Esophagus squamous epithelium (tissue), 4 donors: ENCODE measurements at regions not wholly inside any gene's neighbourhood (a gene's known extent, or its start where the extent isn't known, plus 50 kb on each side); places are given as distances from the start of the nearest gene placed in this dataset.

Experiments
- CTCF ChIP-seq, 6 experiments: fragments of 450-650 bp in 4 of 6; fragments of 200-600 bp in 2 of 6; sonication (generic) in 2 of 6; IDR thresholded peaks; one replicate each; pipeline ENCODE4 v1.5.1; 2016 to 2019; ENCODE audit warnings: antibody characterized with exemption in 6 of 6, mild to moderate bottlenecking in 4 of 6, moderate library complexity in 4 of 6
- POLR2A ChIP-seq, 4 donors: fragments of 450-650 bp; IDR thresholded peaks; one replicate each; pipeline ENCODE4 v1.6.1; 2017; ENCODE audit warnings: antibody characterized with exemption in 4 of 4, mild to moderate bottlenecking in 4 of 4, moderate library complexity in 3 of 4

DNA sequence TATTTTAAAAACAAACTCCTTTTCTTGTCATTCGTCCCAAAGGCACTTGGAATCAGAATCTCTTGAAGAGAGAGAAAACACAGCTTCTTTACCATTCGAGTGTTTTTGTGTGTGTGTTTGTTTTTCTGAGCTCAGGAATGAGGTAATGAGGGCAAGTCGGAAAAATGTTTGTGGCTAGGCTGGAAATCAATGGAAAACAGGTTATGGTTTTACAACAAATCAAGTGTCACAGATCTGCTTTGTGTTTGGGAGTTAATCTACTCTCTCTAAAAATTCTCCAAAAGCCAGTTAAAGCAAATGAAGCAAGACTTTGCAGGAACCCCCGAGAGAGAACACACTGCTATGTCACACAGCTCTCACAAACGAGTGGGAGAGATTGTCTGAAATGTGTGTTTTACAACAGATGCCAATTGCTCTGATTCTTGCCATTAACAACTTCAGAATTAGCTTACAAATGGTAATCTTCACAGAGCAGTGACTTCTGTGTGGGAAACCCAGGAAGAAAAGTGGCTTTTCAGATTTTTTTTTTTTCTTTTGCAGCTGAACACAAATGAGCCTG is 264.1 kb downstream of the CBLL2 start:
- no peak for TF ChIP-seq CTCF (IDR thresholded peaks at IDR 0.05)
- TF ChIP-seq POLR2A (IDR thresholded peaks at IDR 0.05) = no peak
